Right lobe of liver (tissue), 6 donors: ENCODE measurements at regions not wholly inside any gene's neighbourhood (a gene's known extent, or its start where the extent isn't known, plus 50 kb on each side); places are given as distances from the start of the nearest gene placed in this dataset.

Experiments used
- ATAC-seq, 4 donors: fragments of 200-7000 bp; cut with Tn5 transposase; one replicate each; pipeline ENCODE4 v1.9.1; 2020; ENCODE audit warnings: mild to moderate bottlenecking in 4 of 4, moderate library complexity in 4 of 4
- DNase-seq, 3 donors: peaks; one replicate each; pipeline ENCODE4 v3.0.0-alpha.2; 2020
- H3K27ac ChIP-seq, 3 donors: fragments of 200-600 bp; one replicate each; pipeline ENCODE4 v1.8.0; 2022
- H3K27me3 ChIP-seq, 2 donors: fragments of 200-600 bp; one replicate each; pipeline ENCODE4 v1.8.0; 2022
- H3K36me3 ChIP-seq, 4 donors: fragments of 200-600 bp; sonication (generic) in 1 of 4; one replicate each; pipeline versions ENCODE4 v1.5.1 to v1.8.0; 2017 to 2022; ENCODE audit warnings: control low read depth in 1 of 4
- H3K4me1 ChIP-seq, 4 donors: fragments of 200-600 bp; sonication (generic) in 1 of 4; one replicate each; pipeline versions ENCODE4 v1.5.1 to v1.8.0; 2017 to 2022; ENCODE audit warnings: control low read depth in 1 of 4
- H3K4me3 ChIP-seq, 3 donors: fragments of 200-600 bp; one replicate each; pipeline ENCODE4 v1.8.0; 2022
- H3K9me3 ChIP-seq, 4 donors: fragments of 200-600 bp; sonication (generic) in 1 of 4; one replicate each; pipeline versions ENCODE4 v1.5.1 to v1.8.0; 2017 to 2022; ENCODE audit warnings: control low read depth in 1 of 4
- CTCF ChIP-seq, 4 donors: fragments of 200-600 bp in 3 of 4; fragments of 450-650 bp in 1 of 4; IDR thresholded peaks; one replicate each; pipeline versions ENCODE4 v1.5.1 to v1.8.0; 2016 to 2022; ENCODE audit warnings: antibody characterized with exemption in 4 of 4, mild to moderate bottlenecking in 2 of 4
- POLR2A ChIP-seq: fragments of 450-650 bp; IDR thresholded peaks from one replicate; pipeline ENCODE4 v1.6.1; 2017; ENCODE audit warnings: antibody characterized with exemption, mild to moderate bottlenecking
- WGBS: methylation state at CpG from one replicate; pipeline ENCODE4 v1.1.6; 2018; ENCODE audit warnings: low coverage, low lambda C conversion rate; ENCODE audit not compliant: insufficient coverage; ENCODE audit errors: missing lambda C conversion rate; 5-methylcytosine and 5-hydroxymethylcytosine counted together
- intact Hi-C, 2 donors: fragments of 100-400 bp; cut with DNase I; formaldehyde crosslinking; loops; one replicate each; pipeline versions ENCODE4 v1.11.2 to v1.14.1; 2022
- donor health status: DM: no; HTN: yes; CAD: no.
- donor health status: DM: no; HTN: no; CAD: no.
- donor health status: DM: no; HTN: no; CAD: no.
- donor health status: DM: no; HTN: yes; CAD: no.
- donor health status: DM: no; HTN: yes; CAD: no.

DNA sequence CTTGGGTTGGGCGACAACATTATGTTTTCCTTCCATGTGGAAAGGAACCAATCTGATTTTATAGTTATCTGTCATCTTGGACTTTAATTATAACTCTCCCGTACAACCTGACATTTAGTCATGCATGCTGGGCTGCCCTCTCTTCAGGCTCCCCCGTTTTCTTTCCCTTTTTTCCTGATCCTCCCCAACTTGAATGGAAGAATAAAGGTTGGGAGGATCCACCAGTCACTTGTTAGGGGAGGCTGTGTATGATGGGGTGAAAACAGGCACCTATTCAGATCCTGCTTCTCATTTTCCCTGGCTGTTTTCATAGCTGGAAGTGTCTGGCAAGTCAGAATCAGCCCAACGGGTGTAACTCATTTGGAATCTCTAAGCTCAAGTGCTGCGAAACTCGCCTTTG is 267.2 kb upstream of the SALL1 start:
- TF ChIP-seq CTCF (IDR thresholded peaks at IDR 0.05), result no peak
- TF ChIP-seq POLR2A, result no peak
- no peak for DNase-seq
- Histone ChIP-seq H3K36me3 (no peaks in the 10 kb centered on the region), H3K27ac (no peak overlapping the region), H3K27me3 (no peaks in the 10 kb centered on the region), H3K9me3 (no peaks in the 10 kb centered on the region), H3K4me1 (peaks cover 0 to 12% (median 0%) of the 10 kb centered on the region in 4 donors), H3K4me3 (no peak overlapping the region)
- 76% methylated on average over 6 of the region's 6 CpGs for WGBS
- ATAC-seq, result no peak
- intact Hi-C loops, result no loop called here

DNA sequence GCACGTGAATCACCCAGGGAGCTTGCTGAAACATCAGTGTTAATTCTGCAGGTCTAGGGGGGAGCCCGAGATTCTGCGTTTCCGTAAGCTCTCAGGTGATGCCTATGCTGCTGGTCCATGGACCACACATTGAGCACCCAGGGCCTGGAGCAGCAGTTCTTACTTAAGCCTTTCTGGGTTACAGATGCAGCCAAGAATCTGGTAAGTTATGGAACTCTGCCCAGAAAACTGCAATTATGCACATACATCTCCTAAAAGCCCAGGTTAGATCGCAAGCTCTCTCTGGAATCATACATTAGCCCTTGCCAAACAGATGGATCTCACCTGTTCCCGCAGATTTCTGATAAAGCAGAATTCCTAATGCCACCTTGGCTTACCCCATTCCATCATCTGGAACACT is 265.9 kb upstream of the SALL1 start:
- TF ChIP-seq POLR2A (no peak), CTCF (IDR thresholded peaks at IDR 0.05) (no peak)
- WGBS, result 21% methylated on average over 2 of the region's 6 CpGs
- H3K4me1 ChIP-seq, result peaks cover 0 to 7% (median 0%) of the 10 kb centered on the region in 4 donors
- H3K9me3 ChIP-seq, result no peaks in the 10 kb centered on the region
- DNase-seq, result no peak
- H3K27me3 ChIP-seq, result no peaks in the 10 kb centered on the region
- no peak for ATAC-seq
- intact Hi-C loops, result no loop called here
- no peak overlapping the region for H3K4me3 ChIP-seq
- no peaks in the 10 kb centered on the region for H3K36me3 ChIP-seq
- H3K27ac ChIP-seq, result no peak overlapping the region

DNA sequence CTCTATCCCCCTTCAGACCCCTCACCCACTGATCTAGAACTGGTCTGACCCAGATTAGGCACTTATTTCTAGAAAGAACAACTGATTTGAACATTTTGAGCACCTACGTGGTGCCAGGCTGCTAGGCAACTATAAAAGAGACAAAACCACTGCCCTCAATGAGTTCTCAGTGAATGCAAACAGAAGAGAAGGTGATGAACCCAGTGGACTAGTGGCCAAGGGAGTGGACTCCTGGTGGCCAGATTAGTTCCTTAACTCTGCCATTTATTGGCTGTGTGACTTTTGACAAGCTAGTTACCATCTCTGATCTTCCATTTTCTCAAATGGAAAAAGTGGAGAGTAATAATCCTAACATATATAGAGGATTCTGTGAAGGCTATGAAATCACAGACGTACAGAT is 259.1 kb upstream of the SALL1 start:
- Histone ChIP-seq H3K4me1 (peaks cover 0 to 39% (median 12%) of the 10 kb centered on the region in 4 donors), H3K9me3 (no peaks in the 10 kb centered on the region), H3K4me3 (no peak overlapping the region), H3K36me3 (no peaks in the 10 kb centered on the region), H3K27ac (peak overlapping the region; percentile 73 to 85 (median 82)), H3K27me3 (no peaks in the 10 kb centered on the region)
- DNase-seq (no peak), ATAC-seq (peak; percentile 32 to 65 (median 60))
- intact Hi-C loops, result no loop called here
- WGBS, result 42% methylated on average over 2 of the region's 2 CpGs
- TF ChIP-seq POLR2A (no peak), CTCF (IDR thresholded peaks at IDR 0.05) (peak in 2 of 4 donors; percentile 8 to 22)

- intact Hi-C loops, result no loop called here
- Histone ChIP-seq H3K4me1 (peaks cover 0 to 48% (median 16%) of the 10 kb centered on the region in 4 donors), H3K9me3 (no peaks in the 10 kb centered on the region), H3K27me3 (no peaks in the 10 kb centered on the region), H3K27ac (peak overlapping the region; percentile 73 to 85 (median 82)), H3K36me3 (no peaks in the 10 kb centered on the region), H3K4me3 (no peak overlapping the region)
- ATAC-seq, result peak; percentile 24 to 42 (median 33)
- 51% methylated on average over 2 of the region's 5 CpGs for WGBS
- TF ChIP-seq CTCF (IDR thresholded peaks at IDR 0.05), result no peak
- no peak for TF ChIP-seq POLR2A
- DNase-seq, result peak in 1 of 3 donors; percentile 55
Measured at GRCh38 chr16:51409001-51409675, 258.1 kb upstream of the SALL1 start.
